Sciatic nerve (tissue), 2 donors: ENCODE measurements at regions not wholly inside any gene's neighbourhood (a gene's known extent, or its start where the extent isn't known, plus 50 kb on each side); places are given as distances from the start of the nearest gene placed in this dataset.
"Not testable (repeated sequence)": the region's sequence is repeated elsewhere in the genome, so short reads cannot be mapped to it uniquely, and the experiment has no call there.

Experiments used
- ATAC-seq: fragments of 200-7000 bp; cut with Tn5 transposase; one replicate; pipeline ENCODE4 v1.9.1; 2020; ENCODE audit warnings: mild to moderate bottlenecking, moderate library complexity
- DNase-seq: peaks from one replicate; pipeline ENCODE4 v3.0.0-alpha.2; 2020; ENCODE audit warnings: low spot score
- intact Hi-C: fragments of 100-400 bp; cut with DNase I; formaldehyde crosslinking; loops from one replicate; pipeline ENCODE4 v1.14.2; 2022
- donor health status: DM: no; HTN: no; CAD: no.
- donor health status: DM: no; HTN: no; CAD: no.

DNA sequence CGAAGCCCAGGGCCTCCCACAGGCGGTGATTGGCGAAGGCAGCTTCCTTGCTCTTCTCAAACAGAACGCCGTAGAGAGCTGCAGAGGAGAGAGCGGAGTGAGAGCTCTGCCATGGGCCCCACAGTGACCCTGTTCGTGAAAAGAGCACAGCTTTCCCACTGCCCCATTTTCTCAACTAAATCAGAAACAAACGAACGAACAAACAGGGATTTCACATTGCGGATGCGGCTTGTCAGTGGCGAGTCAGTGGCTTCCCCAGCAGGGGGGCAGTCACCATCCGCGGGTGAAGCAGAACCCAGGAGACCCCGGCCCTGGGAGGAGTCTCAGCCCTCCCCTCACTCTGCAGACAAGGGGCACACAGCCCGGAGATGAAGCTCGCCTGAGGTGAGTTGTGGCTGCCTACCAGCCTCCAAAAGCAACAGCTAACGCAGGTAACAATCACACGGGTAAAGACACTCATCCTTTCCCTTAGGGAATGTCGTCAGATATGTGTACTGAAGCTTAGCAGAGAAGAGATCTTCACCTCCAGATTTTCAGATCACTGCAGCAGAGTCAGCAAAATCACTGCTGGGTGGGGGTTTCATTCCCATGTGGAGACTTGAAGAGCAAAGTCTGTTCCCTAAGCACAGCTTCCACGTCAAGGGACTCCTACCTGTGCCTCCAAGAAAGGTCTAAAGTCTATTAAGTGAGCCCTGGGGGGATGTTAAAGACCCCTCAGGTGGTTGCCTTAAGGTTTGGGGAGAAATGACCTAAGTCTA is 51.2 kb upstream of the GPR31 start:
- DNase-seq, result no peak
- intact Hi-C loops, result no loop called here
- ATAC-seq, result no peak

- intact Hi-C loops, result no loop called here
- DNase-seq (no peak), ATAC-seq (no peak)
Measured at GRCh38 chr6:167209577-167209975, 51.8 kb upstream of the GPR31 start.

DNA sequence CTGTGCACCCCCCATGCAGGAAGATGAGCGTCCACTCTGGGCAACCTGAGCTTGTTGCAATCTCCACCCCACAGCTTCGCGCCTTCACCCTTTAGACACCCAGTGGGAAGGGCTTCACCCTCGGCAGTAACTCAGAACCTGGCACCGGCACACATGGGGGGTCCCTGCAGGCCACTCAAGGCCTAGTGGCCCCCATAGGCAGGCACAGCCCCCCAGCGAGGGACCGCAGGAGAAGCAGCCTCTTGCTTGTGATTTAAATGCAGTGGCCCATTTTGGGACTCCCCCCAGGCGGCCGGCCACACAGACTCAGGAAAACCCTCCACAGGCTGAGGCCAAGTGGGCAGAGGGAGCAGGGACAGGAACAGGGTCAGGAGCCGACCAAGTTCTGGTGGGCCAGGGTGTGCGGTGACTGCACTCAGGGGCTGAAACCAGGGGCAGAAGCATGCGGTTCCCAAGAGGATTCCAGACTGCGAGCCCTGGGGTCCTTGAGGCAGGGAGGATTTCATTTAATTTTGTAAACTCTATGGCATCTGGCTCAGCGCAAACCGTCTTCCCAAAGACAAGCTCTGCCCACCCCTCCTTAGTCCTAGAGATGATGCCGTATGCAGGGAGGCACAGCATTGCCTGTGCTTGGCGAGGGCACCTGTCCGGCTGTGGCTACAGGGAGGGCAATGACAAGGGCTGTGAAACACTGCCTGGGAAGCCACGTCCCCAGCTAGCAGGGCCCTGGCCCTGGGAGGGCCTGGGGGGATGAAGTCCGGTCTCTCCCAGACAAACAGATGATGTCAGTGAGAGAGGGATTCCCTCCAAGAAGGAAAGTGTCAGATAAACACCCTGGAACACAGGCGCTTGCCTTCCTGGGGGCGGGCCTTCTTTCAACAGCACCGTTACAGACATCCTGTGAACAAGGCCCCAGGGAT is 52.9 kb upstream of the GPR31 start:
- DNase-seq (no peak), ATAC-seq (peak; percentile 68)
- intact Hi-C loops, result no loop called here

- intact Hi-C loops, result no loop called here
- no peak for ATAC-seq
- no peak for DNase-seq
Measured at GRCh38 chr6:167211295-167211648, 53.5 kb upstream of the GPR31 start.

DNA sequence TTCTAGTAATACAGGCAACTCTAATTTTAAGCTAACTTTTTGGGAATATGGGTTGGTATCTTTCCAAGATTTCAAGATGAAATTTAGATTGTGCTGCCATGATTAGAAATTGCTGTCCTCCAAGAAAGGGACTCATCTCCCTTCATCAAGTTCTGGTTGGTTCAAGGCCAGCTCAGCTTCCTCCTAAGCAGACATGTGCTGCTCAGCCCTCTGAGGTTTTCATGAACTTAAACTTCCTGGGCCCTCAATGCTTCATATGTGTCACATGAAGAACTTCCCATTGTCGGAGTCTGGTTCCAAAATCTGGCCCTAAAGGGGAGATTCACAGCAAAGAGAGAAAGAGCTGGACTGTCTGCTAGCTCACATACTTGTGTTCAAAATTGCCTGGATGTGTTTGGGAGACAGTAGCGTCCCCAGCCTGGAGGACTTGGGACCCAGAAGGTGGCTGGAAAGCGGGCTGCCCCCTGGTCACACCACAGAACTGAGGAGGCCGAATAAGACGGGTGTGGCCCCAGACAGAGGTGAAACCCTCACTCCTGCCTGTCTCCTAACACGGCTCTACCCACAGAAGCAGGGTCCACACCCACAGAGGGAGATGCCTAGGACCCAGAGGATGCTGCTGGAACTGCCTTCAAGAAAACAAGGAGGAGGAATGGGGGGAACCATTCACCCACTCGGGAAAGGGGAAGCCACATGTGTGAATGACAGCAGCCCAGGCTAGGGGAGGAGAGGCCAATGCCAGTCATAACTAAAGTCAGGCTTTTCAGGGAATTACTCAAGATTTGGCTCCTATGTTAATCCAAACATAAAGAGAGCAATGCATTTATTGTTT is 54.3 kb upstream of the GPR31 start:
- intact Hi-C loops, result no loop called here
- ATAC-seq (no peak), DNase-seq (no peak)

DNA sequence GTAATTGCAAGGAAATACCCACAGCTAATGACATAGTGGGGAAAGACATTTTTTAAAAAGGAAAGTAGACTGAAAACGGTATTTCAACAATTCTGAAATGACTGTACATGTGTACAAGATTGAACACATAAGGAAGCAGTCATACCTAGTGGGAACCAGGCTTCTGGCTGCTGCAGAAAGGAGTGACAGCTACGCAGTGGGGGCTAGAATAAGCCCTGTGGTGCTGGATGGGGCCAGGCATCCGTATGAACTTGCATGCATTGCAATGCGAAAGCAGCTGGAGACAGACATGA is 54.9 kb upstream of the GPR31 start:
- no peak for DNase-seq
- intact Hi-C loops, result no loop called here
- no peak for ATAC-seq

GRCh38 chr6:167214206-167214605 is 56.4 kb upstream of the GPR31 start:
- no peak for ATAC-seq
- DNase-seq, result no peak
- intact Hi-C loops, result no loop called here

DNA sequence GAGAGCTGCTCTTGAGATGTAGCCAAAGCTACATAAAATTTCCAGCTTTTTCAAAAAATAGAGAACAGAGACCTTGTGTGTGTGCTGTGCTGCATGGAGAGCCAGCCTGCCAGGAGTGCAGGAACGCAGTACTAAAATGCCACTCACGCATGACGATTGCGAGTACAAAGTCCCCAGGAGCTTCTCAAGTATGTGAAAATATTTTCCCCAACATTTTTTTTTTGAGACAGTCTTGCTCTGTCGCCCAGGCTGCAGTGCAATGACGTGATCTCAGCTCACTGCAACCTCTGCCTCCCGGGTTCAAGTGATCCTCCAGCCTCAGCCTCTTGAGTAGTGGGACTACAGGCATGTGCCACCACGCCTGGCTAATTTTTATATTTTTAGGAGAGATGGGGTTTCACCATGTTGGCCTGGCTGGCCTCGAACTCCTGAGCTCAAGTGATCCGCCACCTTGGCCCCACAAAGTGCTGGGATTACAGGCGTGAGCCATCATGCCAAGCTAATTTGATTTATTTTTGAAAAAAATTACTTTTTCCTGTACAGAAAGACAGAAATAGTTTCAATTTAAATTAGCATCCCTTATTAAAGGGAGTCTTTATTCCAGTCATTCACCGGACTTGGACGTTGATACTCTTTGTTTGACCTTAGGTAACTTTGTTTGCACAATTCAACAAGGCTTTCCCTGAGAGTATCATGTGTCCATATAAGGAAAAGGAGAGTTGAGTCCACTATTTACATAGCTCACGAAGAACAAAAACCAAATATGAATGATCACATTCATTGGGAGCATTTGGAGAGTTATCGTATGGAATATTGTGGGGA is 57.9 kb upstream of the GPR31 start:
- intact Hi-C loops, ATAC-seq, DNase-seq: not testable (repeated sequence)

DNA sequence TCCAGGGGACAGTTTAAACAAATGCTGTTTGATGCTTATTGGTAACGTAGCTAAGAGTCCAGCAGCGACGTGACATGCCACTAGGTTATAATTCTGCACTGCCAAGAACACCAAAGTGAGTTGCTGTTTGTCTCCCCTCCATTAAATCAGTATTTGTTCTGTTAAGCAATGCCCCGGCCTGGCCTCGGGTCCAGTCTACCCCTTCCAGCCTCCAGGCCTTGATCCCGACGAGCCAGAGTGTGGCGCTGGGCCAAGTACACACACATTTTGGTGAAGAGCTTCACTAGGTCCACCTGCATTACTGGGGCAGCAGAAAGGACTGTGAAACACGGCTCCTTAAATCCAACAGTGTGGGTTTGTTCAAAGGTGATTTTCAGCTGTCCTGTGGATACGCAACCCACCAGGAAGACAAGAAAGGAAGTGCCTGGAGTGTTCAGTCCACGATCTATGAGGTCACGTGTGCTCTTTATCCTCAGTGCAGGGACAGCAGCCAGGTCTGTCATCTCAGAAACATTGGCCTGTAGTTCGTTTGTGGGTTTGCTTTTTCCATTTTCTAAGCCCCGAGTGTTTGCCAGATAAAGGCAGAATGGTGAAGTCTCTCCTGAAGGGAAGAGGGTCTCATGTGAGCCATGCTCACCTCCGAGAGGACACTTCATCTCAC is 58.7 kb upstream of the GPR31 start:
- ATAC-seq, DNase-seq, intact Hi-C loops: not testable (repeated sequence)

- intact Hi-C loops, DNase-seq, ATAC-seq: not testable (repeated sequence)
Measured at GRCh38 chr6:167217073-167217472, 59.3 kb upstream of the GPR31 start.

- intact Hi-C loops, DNase-seq: not testable (repeated sequence)
- peak; percentile 71 for ATAC-seq
Measured at GRCh38 chr6:167217951-167218759, 60.4 kb upstream of the GPR31 start.

GRCh38 chr6:167219079-167219478 is 61.3 kb upstream of the GPR31 start:
- ATAC-seq, DNase-seq, intact Hi-C loops: not testable (repeated sequence)

GRCh38 chr6:167219967-167220512 is 62.3 kb upstream of the GPR31 start:
- ATAC-seq (no peak), DNase-seq (no peak)
- intact Hi-C loops, result no loop called here

DNA sequence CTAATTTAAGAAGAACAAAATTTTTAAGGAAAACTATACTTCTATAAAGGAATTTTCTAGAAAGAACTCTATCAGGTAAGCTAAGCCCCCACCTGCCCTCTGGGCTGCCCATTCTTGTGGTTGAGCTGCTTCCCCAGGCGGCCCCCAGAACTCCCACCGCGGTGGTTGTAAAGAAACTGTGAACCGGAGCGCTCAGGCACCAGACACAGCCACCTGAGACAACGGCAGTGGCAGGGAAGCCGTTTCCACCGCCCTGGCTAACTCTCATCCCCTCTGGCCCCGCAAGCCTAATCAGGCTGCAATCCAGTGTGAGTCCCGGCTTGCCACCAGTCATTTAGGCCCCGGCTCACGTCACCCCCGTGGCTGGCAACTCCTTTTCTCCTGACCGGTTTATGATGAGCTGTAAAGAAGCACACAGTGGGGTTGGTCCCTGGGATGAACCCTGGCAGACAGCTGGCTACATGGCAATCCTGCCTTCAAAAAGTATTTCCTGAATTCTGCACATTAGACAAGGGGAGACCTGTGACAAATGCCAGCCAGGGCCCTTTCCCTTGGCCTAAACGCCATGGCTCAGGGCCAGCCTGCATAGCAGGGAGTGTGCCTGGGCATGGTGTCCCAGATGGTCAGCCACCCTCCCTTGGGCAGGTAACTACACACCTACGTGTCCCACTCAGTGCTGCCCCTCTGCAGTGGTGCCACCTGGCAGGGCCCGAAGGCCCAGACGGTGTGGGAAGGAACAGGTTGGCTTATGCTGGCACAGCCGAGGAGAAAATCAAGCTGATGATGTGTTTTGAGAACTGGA is 63.8 kb upstream of the GPR31 start:
- ATAC-seq, result peak; percentile 32
- no peak for DNase-seq
- intact Hi-C loops, result no loop called here

GRCh38 chr6:167225566-167226382 is 65.3 kb upstream of the UNC93A start:
- DNase-seq, ATAC-seq, intact Hi-C loops: not testable (repeated sequence)

DNA sequence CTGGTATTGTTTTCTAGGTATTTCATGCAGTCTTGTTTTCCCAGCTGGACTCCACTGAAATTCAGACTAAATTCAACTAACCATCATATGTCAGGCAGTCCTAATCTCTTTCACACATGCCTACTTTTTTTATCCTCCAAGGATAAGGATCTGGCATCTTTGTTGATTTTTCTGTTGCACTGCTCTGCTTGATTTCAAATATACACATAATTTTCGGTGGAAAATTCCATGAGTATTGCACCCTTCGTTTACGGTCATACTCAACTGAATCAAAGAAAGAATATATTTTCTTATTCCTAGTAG is 64.8 kb upstream of the UNC93A start:
- no peak for DNase-seq
- no peak for ATAC-seq
- intact Hi-C loops, result no loop called here
